Jurkat, Clone E6-1 (cell line): ENCODE measurements at regions not wholly inside any gene's neighbourhood (a gene's known extent, or its start where the extent isn't known, plus 50 kb on each side); places are given as distances from the start of the nearest gene placed in this dataset.
"Not testable (repeated sequence)": the region's sequence is repeated elsewhere in the genome, so short reads cannot be mapped to it uniquely, and the experiment has no call there.

Experiments used
- DNase-seq: peaks from one replicate; pipeline ENCODE4 v3.0.0-alpha.2; 2011; ENCODE audit warnings: low read depth, low spot score
- H3K4me3 ChIP-seq: 2 replicates; pipeline ENCODE4 v1.5.1; 2011; ENCODE audit warnings: mild to moderate bottlenecking, low read length, control low read depth, moderate library complexity

DNA sequence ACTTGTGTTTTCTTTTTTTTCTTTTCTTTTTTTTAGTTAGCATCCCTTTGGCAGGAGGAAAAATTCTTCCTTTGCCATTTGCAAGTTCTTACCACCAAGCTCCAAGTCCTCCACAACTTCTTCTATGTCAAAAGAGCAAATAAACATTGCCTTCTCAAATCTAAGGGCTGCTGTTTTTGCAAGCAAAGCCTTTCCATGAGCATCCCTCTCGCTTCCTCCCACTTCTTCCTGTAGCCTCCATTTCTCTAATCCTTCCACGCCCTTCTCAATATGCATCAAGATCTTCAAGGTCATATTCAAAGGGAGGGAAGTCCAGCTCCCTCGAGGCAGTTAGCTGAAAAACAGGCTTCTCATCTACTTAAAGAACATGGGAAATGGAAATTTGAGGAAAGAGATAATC, 147.1 kb downstream of the ADSS2 start:
- DNase-seq: no peak

GRCh38 chr1:244305776-244306341, 145.8 kb downstream of the ADSS2 start:
- no peak for DNase-seq
- H3K4me3 ChIP-seq: no peak overlapping the region

More for the DNA sequence above, 147.1 kb downstream of the ADSS2 start:
- H3K4me3 ChIP-seq: no peak overlapping the region

DNA sequence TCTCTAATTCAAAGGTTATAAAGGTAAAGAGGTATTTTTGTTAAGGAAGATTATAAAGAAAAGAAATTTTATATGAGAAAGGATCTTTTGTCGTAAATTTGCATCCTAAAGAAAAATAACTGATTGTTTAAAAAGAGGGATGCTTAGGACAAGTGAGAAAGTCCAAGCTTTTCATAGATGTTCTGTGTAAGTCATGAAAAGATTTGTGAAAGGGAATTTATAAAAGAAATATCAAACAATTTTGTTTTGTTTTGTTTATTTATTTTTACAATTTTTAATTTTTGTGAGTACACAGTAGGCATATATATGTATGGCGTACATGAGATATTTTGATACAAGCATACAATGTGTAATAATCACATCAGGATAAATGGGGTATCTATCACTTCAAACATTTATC, 145.2 kb downstream of the ADSS2 start:
- DNase-seq: no peak
- no peak overlapping the region for H3K4me3 ChIP-seq

DNA sequence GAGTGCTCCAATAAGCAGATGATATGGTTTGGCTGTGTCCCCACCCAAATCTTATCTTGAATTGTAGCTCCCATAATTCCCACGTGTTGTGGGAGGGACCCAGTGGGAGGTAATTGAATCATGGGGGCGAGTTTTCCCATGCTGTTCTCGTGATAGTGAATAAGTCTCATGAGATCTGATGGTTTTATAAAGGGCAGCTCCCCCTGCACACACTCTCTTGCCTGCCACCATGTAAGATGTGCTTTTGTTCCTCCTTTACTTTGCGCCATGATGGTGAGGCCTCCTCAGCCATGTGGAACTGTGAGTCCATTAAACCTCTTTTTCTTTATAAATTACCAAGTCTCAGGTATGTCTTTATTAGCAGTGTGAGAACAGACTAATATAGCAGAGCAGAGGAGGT, 142.5 kb downstream of the ADSS2 start:
- H3K4me3 ChIP-seq, DNase-seq: not testable (repeated sequence)

DNA sequence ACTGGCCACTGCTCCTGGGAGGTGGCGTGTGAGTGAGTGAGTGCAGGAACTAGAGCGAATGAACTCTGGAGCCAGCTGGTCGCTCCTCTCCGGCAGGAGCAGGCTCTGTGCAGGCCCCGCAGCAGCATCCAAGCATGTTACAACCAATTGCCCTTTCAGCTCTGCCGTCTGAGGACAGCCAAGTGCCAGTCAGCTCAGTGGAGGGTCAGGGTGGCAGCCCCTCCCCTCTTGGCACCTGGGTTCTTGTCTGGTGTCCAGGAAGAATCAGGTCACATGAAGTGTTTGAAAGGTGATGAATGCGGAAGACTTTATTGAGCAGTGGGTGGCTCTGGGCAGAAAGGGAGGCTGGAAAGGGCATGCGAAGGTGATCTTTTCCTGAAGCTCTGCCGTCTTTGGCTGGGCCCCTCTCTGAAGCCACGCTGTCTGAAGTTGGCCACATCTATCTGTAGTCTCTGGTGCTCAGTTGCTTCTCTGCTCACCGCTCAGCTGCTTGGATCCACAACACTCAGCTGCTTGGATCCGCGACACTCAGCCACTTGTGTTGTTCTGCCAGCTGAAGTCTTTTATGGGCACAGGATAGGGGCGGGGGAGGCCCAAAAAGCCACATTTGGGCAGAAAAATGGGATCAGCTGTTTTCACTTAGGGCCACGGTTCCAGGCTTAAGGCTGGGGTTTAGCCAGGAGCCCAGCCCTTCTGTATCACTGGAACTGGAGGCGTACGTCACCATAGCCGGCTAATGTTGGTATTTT, 139.8 kb downstream of the ADSS2 start:
- DNase-seq: no peak
- H3K4me3 ChIP-seq: no peak overlapping the region

DNA sequence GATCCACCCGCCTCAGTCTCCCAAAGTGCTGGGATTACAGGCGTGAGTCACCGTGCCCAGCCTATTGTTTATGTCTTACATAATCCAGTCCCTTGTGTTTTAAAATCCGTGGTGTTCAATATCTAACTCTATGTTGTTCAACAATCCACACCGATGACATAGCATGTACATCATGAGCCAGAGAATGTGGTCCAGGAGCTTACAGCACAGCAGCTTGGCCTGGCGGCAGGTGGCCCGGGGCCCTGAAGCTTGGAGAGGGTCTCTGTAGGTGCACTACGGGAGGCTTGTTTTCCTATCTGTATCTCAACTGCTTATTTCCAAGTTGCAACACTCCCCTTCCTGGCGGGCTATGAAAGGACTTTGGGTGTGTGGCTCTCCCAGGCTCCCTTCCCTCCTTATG, 138.4 kb downstream of the ADSS2 start:
- no peak for DNase-seq
- no peak overlapping the region for H3K4me3 ChIP-seq

GRCh38 chr1:244314921-244315559, 136.7 kb downstream of the ADSS2 start:
- no peak overlapping the region for H3K4me3 ChIP-seq
- DNase-seq: no peak

GRCh38 chr1:244315996-244316395, 135.7 kb downstream of the ADSS2 start:
- no peak for DNase-seq

GRCh38 chr1:244316407-244316806, 135.3 kb downstream of the ADSS2 start:
- no peak for DNase-seq
- H3K4me3 ChIP-seq: no peak overlapping the region

More at GRCh38 chr1:244315996-244316395, 135.7 kb downstream of the ADSS2 start:
- no peak overlapping the region for H3K4me3 ChIP-seq

- DNase-seq: no peak
- H3K4me3 ChIP-seq: no peak overlapping the region
Observed at GRCh38 chr1:244316986-244317655, 134.6 kb downstream of the ADSS2 start.

DNA sequence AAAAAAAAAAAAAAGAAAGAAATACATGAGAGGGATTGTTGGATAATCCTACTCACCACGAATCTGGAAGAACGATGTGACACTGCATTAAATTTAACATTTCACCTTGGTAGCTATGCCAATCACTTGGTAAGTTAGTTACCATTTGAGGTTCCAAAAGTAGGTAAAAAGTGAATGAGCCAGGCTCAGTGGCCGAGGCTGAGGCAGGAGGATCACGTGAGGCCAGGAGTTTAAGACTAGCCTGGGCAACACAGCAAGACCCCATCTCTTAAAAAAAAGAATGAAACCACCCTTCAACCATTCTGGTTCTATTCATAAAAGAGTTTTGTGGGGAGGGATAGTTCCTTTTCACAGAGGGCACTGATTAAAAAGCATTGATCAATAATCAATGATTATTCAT, 133.6 kb downstream of the ADSS2 start:
- no peak for DNase-seq
- no peak overlapping the region for H3K4me3 ChIP-seq

- H3K4me3 ChIP-seq: no peak overlapping the region
- no peak for DNase-seq
Observed at GRCh38 chr1:244318512-244318911, 133.2 kb downstream of the ADSS2 start.

DNA sequence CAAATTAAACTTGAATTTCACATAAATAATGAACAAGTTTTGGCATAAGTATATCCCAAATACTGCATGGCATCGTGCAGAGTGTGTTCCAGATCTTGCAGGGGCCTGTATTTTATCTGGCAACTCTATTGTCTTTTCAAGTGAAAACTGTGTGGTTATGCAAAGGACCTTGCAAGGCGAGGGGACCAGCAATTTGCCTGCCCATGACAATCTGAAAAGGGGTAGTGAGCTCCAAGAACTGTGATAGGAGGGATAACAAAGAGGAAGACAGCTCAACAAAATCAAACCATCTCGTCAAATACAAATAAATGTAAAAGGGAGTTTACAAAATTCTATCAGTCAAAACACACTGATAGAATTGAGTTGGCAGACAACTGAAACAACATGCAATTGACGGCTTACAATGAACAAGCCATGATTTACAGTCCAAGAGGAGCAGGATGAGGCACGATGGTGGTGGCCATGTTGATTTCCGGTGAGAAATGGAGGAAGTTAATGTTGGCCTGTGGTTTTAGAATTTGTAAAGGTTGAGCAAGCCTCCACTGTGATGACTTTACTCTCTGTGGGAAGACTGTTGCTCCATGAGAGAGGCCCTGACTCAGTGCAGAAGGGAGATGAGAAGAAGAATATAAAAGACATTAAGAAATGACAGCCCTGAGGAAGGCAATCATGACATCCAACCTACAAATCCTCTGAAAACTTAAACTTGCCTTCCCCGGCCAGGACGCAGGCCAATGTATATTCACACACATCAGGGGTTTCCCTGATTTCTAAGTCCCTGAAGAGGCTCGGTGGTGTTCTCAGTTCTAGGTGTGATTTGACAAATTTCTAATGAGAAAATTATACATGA, 132.2 kb downstream of the ADSS2 start:
- peak; percentile 48 for DNase-seq

DNA sequence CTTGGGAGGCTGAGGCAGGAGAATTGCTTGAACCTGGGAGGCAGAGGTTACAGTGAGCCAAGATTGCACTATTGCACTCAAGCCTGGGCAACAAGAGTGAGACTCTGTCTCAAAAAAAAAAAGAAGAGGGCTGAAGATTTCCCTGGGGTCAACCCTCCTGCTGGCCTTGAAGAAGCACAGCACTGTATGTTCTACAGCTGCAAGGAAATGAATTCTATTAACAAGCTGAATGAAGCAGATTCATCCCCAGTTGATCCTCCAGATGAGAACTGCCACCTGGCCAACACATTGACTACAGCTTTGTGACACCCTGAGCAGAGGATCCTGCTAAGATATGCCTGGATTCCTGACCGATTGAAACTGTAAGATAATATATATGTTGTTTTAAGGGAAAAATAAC, 129.5 kb downstream of the ADSS2 start:
- DNase-seq: no peak
- no peak overlapping the region for H3K4me3 ChIP-seq

More for the DNA sequence above, 132.2 kb downstream of the ADSS2 start:
- no peak overlapping the region for H3K4me3 ChIP-seq

DNA sequence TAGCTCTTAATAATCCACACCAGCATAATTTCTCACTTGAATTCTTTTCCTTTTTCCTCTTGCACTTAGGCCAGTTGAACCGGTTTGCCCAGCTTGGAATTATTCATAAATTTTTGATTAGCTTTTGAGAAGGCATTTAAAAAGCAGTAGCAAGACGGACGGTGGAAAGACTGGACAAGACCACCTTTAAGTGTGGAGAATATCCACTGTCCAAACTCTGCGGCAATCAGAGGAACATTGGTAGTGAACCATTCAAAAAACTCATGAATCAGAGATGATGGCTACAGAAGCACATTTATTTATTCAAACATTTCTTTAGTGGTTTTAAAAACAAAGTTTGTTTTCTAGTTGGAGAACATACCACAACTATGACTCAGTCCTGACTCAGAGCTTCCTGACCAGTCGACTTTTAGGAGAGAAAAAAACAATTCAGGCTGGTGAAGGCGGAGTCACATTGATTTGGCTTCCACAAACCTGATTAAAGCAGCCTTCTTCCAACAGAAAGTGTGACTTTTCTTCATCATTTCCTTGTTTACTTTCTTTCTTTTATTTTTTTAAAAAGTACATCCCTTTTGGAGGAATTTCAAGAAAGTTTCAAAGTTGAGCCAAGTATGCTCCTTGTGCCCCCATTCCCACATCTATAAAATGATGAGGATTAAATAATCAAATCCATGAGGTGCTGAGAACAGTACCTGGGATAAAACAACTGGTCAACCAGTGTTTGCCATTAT, 128.8 kb downstream of the ADSS2 start:
- H3K4me3 ChIP-seq: no peak overlapping the region
- no peak for DNase-seq

- no peak for DNase-seq
- H3K4me3 ChIP-seq: no peak overlapping the region
Observed at GRCh38 chr1:244324176-244324883, 127.4 kb downstream of the ADSS2 start.

- H3K4me3 ChIP-seq: no peak overlapping the region
- DNase-seq: no peak
Observed at GRCh38 chr1:244325056-244325758, 126.5 kb downstream of the ADSS2 start.
